Peyer's patch (tissue), 4 donors: ENCODE measurements at regions not wholly inside any gene's neighbourhood (a gene's known extent, or its start where the extent isn't known, plus 50 kb on each side); places are given as distances from the start of the nearest gene placed in this dataset.
"Not testable (repeated sequence)": the region's sequence is repeated elsewhere in the genome, so short reads cannot be mapped to it uniquely, and the experiment has no call there.

Source experiments
- CTCF ChIP-seq, 6 experiments: fragments of 450-650 bp in 4 of 6; fragments of 200-600 bp in 2 of 6; sonication (generic) in 1 of 6; IDR thresholded peaks; one replicate each; pipeline ENCODE4 v1.5.1; 2017 to 2019; ENCODE audit warnings: antibody characterized with exemption in 6 of 6, mild to moderate bottlenecking in 3 of 6, moderate library complexity in 1 of 6
- POLR2A ChIP-seq, 2 donors: fragments of 450-650 bp; IDR thresholded peaks; one replicate each; pipeline ENCODE4 v1.5.1; 2017; ENCODE audit warnings: antibody characterized with exemption in 2 of 2, mild to moderate bottlenecking in 2 of 2, moderate library complexity in 2 of 2

- TF ChIP-seq CTCF, POLR2A (IDR thresholded peaks at IDR 0.05): not testable (repeated sequence)
Measured at GRCh38 chr3:104266219-104266618, 1100.5 kb upstream of the ALCAM start.
